Brain microvascular endothelial cell (primary cell): ENCODE measurements at regions not wholly inside any gene's neighbourhood (a gene's known extent, or its start where the extent isn't known, plus 50 kb on each side); places are given as distances from the start of the nearest gene placed in this dataset.
A peak's percentile ranks its signal among the peaks of the same experiment; 100 is the strongest.

ENCODE experiments used
- DNase-seq: peaks from one replicate; pipeline ENCODE4 v3.0.0-alpha.2; 2020
- H3K27ac ChIP-seq: fragments of 250-450 bp; sonication (Bioruptor Pico); 2 replicates; pipeline ENCODE4 v1.5.1; 2020; ENCODE audit warnings: mild to moderate bottlenecking, moderate library complexity
- H3K27me3 ChIP-seq: fragments of 250-450 bp; sonication (Bioruptor Pico); replicated peaks from 2 replicates; pipeline ENCODE4 v1.5.1; 2020; ENCODE audit warnings: mild to moderate bottlenecking
- H3K36me3 ChIP-seq: fragments of 250-450 bp; sonication (Bioruptor Pico); replicated peaks from 2 replicates; pipeline ENCODE4 v1.5.1; 2020; ENCODE audit warnings: mild to moderate bottlenecking
- H3K4me3 ChIP-seq: 2 replicates; pipeline ENCODE4 v1.5.1; 2011; ENCODE audit warnings: low read depth, mild to moderate bottlenecking, control low read depth, low read length, moderate library complexity
- in situ Hi-C: cut with HindIII; loops from 2 replicates; pipeline ENCODE4 v1.10.0; 2017; ENCODE audit warnings: low sequenced_read_pairs, low pct_ligation_motif_present
- TF ChIP-seq, protein P1 (sequence below): IDR thresholded peaks from 2 replicates; pipeline ENCODE4 v1.5.1; 2011; ENCODE audit warnings: low read depth, mild to moderate bottlenecking, moderate library complexity, low read length, control low read depth, inconsistent platforms; ENCODE audit errors: missing control alignments

GRCh38 chr1:59122527-59122926 is 174.4 kb upstream of the FGGY start:
- in situ Hi-C loops, result no loop called here
- H3K27ac ChIP-seq, result peak overlapping the region; percentile 56
- no peaks in the 10 kb centered on the region for H3K36me3 ChIP-seq
- H3K27me3 ChIP-seq, result no peaks in the 10 kb centered on the region
- no peak overlapping the region for H3K4me3 ChIP-seq
- TF ChIP-seq, protein P1, sequence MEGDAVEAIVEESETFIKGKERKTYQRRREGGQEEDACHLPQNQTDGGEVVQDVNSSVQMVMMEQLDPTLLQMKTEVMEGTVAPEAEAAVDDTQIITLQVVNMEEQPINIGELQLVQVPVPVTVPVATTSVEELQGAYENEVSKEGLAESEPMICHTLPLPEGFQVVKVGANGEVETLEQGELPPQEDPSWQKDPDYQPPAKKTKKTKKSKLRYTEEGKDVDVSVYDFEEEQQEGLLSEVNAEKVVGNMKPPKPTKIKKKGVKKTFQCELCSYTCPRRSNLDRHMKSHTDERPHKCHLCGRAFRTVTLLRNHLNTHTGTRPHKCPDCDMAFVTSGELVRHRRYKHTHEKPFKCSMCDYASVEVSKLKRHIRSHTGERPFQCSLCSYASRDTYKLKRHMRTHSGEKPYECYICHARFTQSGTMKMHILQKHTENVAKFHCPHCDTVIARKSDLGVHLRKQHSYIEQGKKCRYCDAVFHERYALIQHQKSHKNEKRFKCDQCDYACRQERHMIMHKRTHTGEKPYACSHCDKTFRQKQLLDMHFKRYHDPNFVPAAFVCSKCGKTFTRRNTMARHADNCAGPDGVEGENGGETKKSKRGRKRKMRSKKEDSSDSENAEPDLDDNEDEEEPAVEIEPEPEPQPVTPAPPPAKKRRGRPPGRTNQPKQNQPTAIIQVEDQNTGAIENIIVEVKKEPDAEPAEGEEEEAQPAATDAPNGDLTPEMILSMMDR, result no peak
- no peak for DNase-seq

DNA sequence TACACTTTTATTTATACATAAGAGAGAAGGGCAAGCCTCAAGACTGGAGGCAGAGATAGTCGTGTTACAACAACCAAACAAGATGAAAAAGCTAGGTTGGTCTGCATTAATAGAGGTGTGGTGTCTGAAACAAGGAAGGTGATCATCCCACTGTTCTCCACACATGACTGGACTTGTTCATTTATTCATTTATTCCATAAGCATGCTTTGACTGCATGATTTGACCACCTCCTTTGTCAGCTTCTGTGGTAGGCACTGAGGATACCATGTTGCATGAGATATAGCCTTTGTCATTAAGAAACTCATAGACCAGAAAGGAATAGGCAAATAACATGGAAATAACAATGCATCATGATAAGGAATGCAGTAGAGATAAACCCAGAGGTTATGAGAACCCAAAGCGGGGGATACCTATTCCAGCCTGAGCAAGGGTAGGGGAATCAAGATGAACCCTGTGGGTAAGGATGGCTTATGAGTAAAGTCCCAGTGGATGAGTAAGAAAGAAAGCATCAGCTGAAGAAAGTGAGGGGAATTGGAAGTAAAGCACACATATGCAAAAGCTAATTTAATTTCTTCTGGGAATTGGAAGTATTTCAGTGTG is 173.7 kb upstream of the FGGY start:
- TF ChIP-seq, protein P1, result no peak

GRCh38 chr1:59124166-59124565 is 172.7 kb upstream of the FGGY start:
- peak; percentile 57 for DNase-seq
- H3K27ac ChIP-seq, result peak overlapping the region; percentile 70
- no peaks in the 10 kb centered on the region for H3K27me3 ChIP-seq
- H3K4me3 ChIP-seq, result no peak overlapping the region
- TF ChIP-seq, protein P1, result no peak
- H3K36me3 ChIP-seq, result no peaks in the 10 kb centered on the region
- in situ Hi-C loops, result no loop called here

More for the DNA sequence above, 173.7 kb upstream of the FGGY start:
- Histone ChIP-seq H3K27me3 (no peaks in the 10 kb centered on the region), H3K4me3 (no peak overlapping the region), H3K36me3 (no peaks in the 10 kb centered on the region), H3K27ac (peak overlapping the region; percentile 70)
- peak; percentile 82 for DNase-seq
- in situ Hi-C loops, result no loop called here

DNA sequence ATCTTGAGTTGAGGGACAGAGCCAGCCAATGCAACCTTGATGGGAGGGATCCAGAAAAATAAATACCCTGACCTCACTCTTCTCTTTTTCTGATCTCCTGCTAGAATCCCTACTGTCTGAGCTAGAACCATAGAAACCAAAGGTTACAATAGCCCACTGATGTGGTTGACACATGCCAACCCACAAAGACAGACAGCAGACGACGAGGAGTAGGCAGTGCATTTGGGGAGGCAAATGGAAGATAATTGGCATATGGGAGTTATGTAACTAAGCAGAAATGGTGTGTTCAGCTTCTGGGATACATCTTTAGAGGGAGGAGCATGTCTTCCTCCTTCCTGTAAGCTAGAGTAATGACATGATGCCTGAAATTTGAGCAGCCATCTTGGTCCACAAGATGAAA is 171.7 kb upstream of the FGGY start:
- TF ChIP-seq, protein P1, result no peak
- in situ Hi-C loops, result no loop called here

GRCh38 chr1:59125676-59126320 is 171.1 kb upstream of the FGGY start:
- Histone ChIP-seq H3K36me3 (no peaks in the 10 kb centered on the region), H3K27me3 (no peaks in the 10 kb centered on the region), H3K27ac (peak overlapping the region; percentile 26), H3K4me3 (no peak overlapping the region)
- in situ Hi-C loops, result no loop called here
- TF ChIP-seq, protein P1, result no peak
- DNase-seq, result no peak

More for the DNA sequence above, 171.7 kb upstream of the FGGY start:
- no peak for DNase-seq
- Histone ChIP-seq H3K4me3 (no peak overlapping the region), H3K36me3 (no peaks in the 10 kb centered on the region), H3K27ac (peak overlapping the region; percentile 26), H3K27me3 (no peaks in the 10 kb centered on the region)

DNA sequence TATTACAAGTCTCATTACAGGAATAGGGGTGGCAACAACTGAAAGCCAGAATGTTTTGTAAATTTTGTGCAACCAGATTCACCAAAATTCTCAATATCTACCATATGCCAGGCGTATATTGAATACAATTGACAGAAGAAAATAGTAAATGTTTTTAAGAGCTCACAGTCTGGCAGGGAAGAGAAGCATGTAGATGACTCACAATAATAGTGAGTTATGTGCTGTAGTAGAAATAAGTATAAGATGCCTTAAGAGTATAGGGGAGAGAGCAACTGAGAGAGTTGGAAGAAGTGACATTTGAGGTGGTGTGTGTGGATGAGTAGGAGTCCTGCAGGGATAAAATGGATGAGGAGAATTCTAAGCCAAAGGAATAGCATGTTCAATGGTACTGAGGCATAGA is 170.5 kb upstream of the FGGY start:
- TF ChIP-seq, protein P1, result no peak
- in situ Hi-C loops, result no loop called here
- H3K36me3 ChIP-seq, result no peaks in the 10 kb centered on the region
- DNase-seq, result no peak
- H3K27me3 ChIP-seq, result no peaks in the 10 kb centered on the region
- H3K4me3 ChIP-seq, result no peak overlapping the region
- peak overlapping the region; percentile 26 for H3K27ac ChIP-seq
